A673 (cell line): ENCODE measurements at regions not wholly inside any gene's neighbourhood (a gene's known extent, or its start where the extent isn't known, plus 50 kb on each side); places are given as distances from the start of the nearest gene placed in this dataset.

ENCODE experiments used
- BruUV-seq: library from RNA; stranded (reverse); fragments of 400-500 nt; replicated peaks from 2 replicates; lab custom pipeline; 2021; lab: Mats Ljungman, UMichigan
- CTCF ChIA-PET: fragments of 300-600 bp; sonication (Branson Sonifier 250); formaldehyde crosslinking; loops from one replicate; lab custom pipeline; 2022; ENCODE audit warnings: antibody characterized with exemption; lab: Charles Lee
- POLR2A ChIA-PET: fragments of 300-600 bp; sonication (Branson Sonifier 250); formaldehyde crosslinking; loops from one replicate; lab custom pipeline; 2022; ENCODE audit warnings: antibody characterized with exemption; ENCODE audit not compliant: low non-redundant PET; lab: Charles Lee
- DNase-seq: peaks from one replicate; pipeline ENCODE4 v3.0.0-alpha.2; 2015; ENCODE audit warnings: low spot score
- H3K27ac ChIP-seq: fragments of 200-600 bp; sonication (generic); 2 replicates; pipeline ENCODE4 v1.5.1; 2016; ENCODE audit warnings: mixed run types, low read depth, mild to moderate bottlenecking, mixed read lengths, antibody characterized with exemption, low read length; ENCODE audit not compliant: poor library complexity, severe bottlenecking
- H3K27me3 ChIP-seq: fragments of 200-600 bp; sonication (generic); replicated peaks from 2 replicates; pipeline ENCODE4 v1.6.1; 2017; ENCODE audit warnings: mixed run types, low read depth, mild to moderate bottlenecking, mixed read lengths, antibody characterized with exemption, low read length; ENCODE audit not compliant: insufficient read depth, poor library complexity
- H3K36me3 ChIP-seq: fragments of 200-600 bp; sonication (generic); 2 replicates; pipeline ENCODE4 v1.6.1; 2016; ENCODE audit warnings: mixed run types, mild to moderate bottlenecking, mixed read lengths, antibody characterized with exemption, low read length; ENCODE audit not compliant: insufficient read depth, poor library complexity, severe bottlenecking
- H3K4me1 ChIP-seq: fragments of 200-600 bp; sonication (generic); 2 replicates; pipeline ENCODE4 v1.6.1; 2017; ENCODE audit warnings: mixed run types, mild to moderate bottlenecking, mixed read lengths, antibody characterized with exemption, low read length; ENCODE audit not compliant: insufficient read depth, poor library complexity, severe bottlenecking
- H3K4me3 ChIP-seq: fragments of 200-600 bp; sonication (generic); 2 replicates; pipeline ENCODE4 v1.5.1; 2016; ENCODE audit warnings: low read depth, mixed run types, mild to moderate bottlenecking, mixed read lengths, low read length; ENCODE audit not compliant: poor library complexity, severe bottlenecking
- H3K9me3 ChIP-seq: fragments of 200-600 bp; sonication (generic); 2 replicates; pipeline ENCODE4 v1.6.1; 2016; ENCODE audit warnings: mixed run types, low read depth, mild to moderate bottlenecking, mixed read lengths, antibody characterized with exemption, low read length; ENCODE audit not compliant: poor library complexity, severe bottlenecking
- EZH2 ChIP-seq: fragments of 200-600 bp; sonication (generic); IDR thresholded peaks from 2 replicates; pipeline ENCODE4 v1.6.1; 2017; ENCODE audit warnings: borderline replicate concordance, low read depth, mild to moderate bottlenecking, mixed read lengths, antibody characterized with exemption, low read length; ENCODE audit not compliant: poor library complexity, severe bottlenecking
- intact Hi-C: fragments of 100-400 bp; cut with micrococcal nuclease; formaldehyde crosslinking; loops from one replicate; pipeline ENCODE4 v1.10.0; 2022; ENCODE audit not compliant: unreplicated experiment
- TF ChIP-seq, protein P1 (sequence below): fragments of 300-800, 200-600 bp; sonication (generic); conservative IDR thresholded peaks from 2 replicates; pipeline ENCODE4 v1.5.1; 2017; ENCODE audit warnings: low read depth, mild to moderate bottlenecking, antibody characterized with exemption, low read length, moderate library complexity, mixed read lengths

DNA sequence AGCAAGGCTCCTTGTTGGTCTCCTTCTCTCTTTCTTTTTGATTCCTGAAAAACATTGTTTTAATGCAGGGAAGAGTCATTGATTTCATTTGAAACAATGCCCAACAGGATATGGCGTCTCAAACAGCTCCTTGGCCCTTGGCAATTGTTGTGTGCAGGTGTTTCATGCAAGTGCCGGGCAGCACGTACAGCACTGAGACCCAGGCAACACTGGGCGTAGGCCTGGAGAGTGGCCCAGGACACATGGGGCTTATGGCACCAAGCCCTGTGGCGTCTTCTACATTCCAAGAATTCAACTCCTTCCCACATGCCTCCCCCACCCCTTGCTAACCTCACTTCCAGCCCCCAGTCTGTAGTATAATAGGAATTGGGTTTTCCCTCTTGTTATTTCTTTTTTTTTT is 230.4 kb downstream of the SPTSSA start:
- POLR2A ChIA-PET = no interaction called here
- intact Hi-C loops = no loop called here
- TF ChIP-seq EZH2 = no peak
- TF ChIP-seq, protein P1, sequence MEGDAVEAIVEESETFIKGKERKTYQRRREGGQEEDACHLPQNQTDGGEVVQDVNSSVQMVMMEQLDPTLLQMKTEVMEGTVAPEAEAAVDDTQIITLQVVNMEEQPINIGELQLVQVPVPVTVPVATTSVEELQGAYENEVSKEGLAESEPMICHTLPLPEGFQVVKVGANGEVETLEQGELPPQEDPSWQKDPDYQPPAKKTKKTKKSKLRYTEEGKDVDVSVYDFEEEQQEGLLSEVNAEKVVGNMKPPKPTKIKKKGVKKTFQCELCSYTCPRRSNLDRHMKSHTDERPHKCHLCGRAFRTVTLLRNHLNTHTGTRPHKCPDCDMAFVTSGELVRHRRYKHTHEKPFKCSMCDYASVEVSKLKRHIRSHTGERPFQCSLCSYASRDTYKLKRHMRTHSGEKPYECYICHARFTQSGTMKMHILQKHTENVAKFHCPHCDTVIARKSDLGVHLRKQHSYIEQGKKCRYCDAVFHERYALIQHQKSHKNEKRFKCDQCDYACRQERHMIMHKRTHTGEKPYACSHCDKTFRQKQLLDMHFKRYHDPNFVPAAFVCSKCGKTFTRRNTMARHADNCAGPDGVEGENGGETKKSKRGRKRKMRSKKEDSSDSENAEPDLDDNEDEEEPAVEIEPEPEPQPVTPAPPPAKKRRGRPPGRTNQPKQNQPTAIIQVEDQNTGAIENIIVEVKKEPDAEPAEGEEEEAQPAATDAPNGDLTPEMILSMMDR = no peak
- no peak for DNase-seq
- Histone ChIP-seq H3K4me1 (no peaks in the 10 kb centered on the region), H3K27me3 (no peaks in the 10 kb centered on the region), H3K9me3 (no peaks in the 10 kb centered on the region), H3K36me3 (no peaks in the 10 kb centered on the region), H3K4me3 (no peak overlapping the region), H3K27ac (no peak overlapping the region)
- CTCF ChIA-PET = interaction anchor here (0.7 kb wide), 1 partner anchor 383 kb away, joined by 5 read pairs; no protein-coding TSS in a partner anchor
- no TSS peak for BruUV-seq

DNA sequence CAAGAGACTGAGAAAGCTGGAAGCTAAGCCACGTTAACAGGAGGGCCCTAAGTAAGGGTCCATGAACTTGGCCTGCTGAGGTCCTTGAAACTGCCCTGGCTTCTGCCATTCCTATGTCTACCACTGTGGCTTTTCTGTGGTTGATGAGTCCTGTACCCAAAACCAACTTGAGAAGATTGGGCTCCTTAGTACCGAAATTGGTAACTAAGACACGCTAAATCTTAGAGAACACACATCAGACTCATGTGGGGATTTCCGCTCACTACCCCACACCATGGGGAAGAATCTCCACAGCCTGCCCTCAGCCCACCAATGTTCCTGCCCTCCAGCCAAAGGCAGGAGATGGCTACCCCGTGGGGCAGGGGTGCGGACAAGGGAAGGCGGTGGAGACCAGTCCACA is 232.9 kb downstream of the SPTSSA start:
- Histone ChIP-seq H3K9me3 (no peaks in the 10 kb centered on the region), H3K27me3 (no peaks in the 10 kb centered on the region), H3K4me1 (no peaks in the 10 kb centered on the region), H3K4me3 (no peak overlapping the region), H3K36me3 (no peaks in the 10 kb centered on the region), H3K27ac (no peak overlapping the region)
- DNase-seq = no peak
- CTCF ChIA-PET = interaction anchor here (1.4 to 1.7 kb wide), 2 partner anchors 380 to 389 kb away, joined by 3 to 6 read pairs; no protein-coding TSS in a partner anchor
- intact Hi-C loops = loop anchor here (2.0 kb wide), 1 partner anchor 380 kb away; no protein-coding TSS in a partner anchor
- TF ChIP-seq EZH2 = no peak
- BruUV-seq = no TSS peak
- POLR2A ChIA-PET = no interaction called here

DNA sequence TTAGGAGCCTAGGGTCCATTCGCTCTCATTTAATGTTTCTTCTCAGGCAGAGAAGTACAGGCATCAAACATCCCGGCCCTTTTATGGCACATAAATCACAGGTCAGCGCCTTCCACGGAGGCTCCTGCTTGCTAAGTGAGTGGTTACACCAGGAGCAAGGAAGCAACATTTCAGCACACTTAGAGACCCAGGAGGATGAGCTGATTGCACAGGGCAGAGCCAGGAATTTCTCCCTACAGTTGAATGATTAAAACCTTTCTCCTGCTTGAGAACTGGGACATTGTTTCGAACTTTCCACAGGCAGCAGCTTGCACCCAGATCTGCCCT is 233.4 kb downstream of the SPTSSA start:
- TF ChIP-seq, protein P1 = no peak
- TF ChIP-seq EZH2 = no peak
- no peak overlapping the region for H3K27ac ChIP-seq

More for the DNA sequence above, 233.4 kb downstream of the SPTSSA start:
- intact Hi-C loops = loop anchor here (2.0 kb wide), 1 partner anchor 380 kb away; no protein-coding TSS in a partner anchor
- DNase-seq = no peak
- BruUV-seq = no TSS peak
- Histone ChIP-seq H3K9me3 (no peaks in the 10 kb centered on the region), H3K36me3 (no peaks in the 10 kb centered on the region), H3K27me3 (peaks cover under 1% of the 10 kb centered on the region), H3K4me3 (no peak overlapping the region), H3K4me1 (no peaks in the 10 kb centered on the region)
- POLR2A ChIA-PET = no interaction called here
- CTCF ChIA-PET = interaction anchor here (1.4 to 1.7 kb wide), 2 partner anchors 379 to 388 kb away, joined by 3 to 6 read pairs; no protein-coding TSS in a partner anchor
